Left lung (tissue), 4 donors: ENCODE measurements at regions not wholly inside any gene's neighbourhood (a gene's known extent, or its start where the extent isn't known, plus 50 kb on each side); places are given as distances from the start of the nearest gene placed in this dataset.

Experiments
- ATAC-seq: fragments of 200-7000 bp; cut with Tn5 transposase; one replicate; pipeline ENCODE4 v1.9.1; 2020; ENCODE audit warnings: moderate library complexity
- DNase-seq, 4 donors: peaks; one replicate each; pipeline ENCODE4 v3.0.0-alpha.2; 2013 to 2020
- H3K27ac ChIP-seq, 2 donors: fragments of 200-600 bp; sonication (generic) in 1 of 2; one replicate each; pipeline versions ENCODE4 v1.5.0 to v1.8.0; 2020 to 2021
- H3K27me3 ChIP-seq, 2 donors: fragments of 200-600 bp; sonication (generic) in 1 of 2; one replicate each; pipeline versions ENCODE4 v1.5.0 to v1.8.0; 2020 to 2021
- H3K36me3 ChIP-seq, 2 donors: fragments of 200-600 bp; sonication (generic) in 1 of 2; one replicate each; pipeline versions ENCODE4 v1.5.0 to v1.8.0; 2020 to 2021
- H3K4me1 ChIP-seq, 2 donors: fragments of 200-600 bp; one replicate each; pipeline ENCODE4 v1.8.0; 2021
- H3K4me3 ChIP-seq, 2 donors: fragments of 200-600 bp; sonication (generic) in 1 of 2; one replicate each; pipeline versions ENCODE4 v1.5.0 to v1.8.0; 2020 to 2021; ENCODE audit warnings: mild to moderate bottlenecking in 1 of 2
- H3K9me3 ChIP-seq, 2 donors: fragments of 200-600 bp; sonication (generic) in 1 of 2; one replicate each; pipeline versions ENCODE4 v1.5.0 to v1.8.0; 2020 to 2021
- CTCF ChIP-seq, 2 donors: fragments of 200-600 bp; sonication (generic) in 1 of 2; IDR thresholded peaks; one replicate each; pipeline versions ENCODE4 v1.5.0 to v1.8.0; 2021; ENCODE audit warnings: antibody characterized with exemption in 2 of 2
- intact Hi-C, 2 donors: fragments of 100-400 bp; cut with DNase I; formaldehyde crosslinking; loops; one replicate each; pipeline versions ENCODE4 v1.11.2 to v1.14.2; 2022
- donor health status: DM: no; HTN: yes; CAD: no.
- donor health status: DM: no; HTN: no; CAD: no.

DNA sequence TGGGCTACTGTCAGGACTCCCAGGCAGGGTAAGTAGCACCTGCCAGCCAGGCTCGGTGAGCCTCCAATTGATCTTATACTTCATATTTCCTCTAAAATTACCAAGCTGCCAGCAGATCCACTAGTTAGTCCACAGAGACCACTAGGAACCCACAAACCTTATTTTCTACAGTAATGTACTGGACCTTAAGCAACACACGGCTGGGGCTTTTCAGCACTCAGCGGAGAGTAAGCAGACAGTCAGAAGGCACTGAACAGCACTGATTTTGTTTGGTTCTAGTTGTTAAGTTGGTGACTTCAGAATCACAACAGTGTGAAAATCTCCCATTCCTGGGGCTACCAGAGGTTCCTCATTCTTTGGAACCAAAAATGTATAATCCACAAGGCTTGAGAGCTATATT is 56.1 kb downstream of the MRPL57 start:
- intact Hi-C loops: no loop called here
- Histone ChIP-seq H3K27ac (no peak overlapping the region), H3K4me1 (no peaks in the 10 kb centered on the region), H3K4me3 (no peak overlapping the region), H3K36me3 (no peaks in the 10 kb centered on the region), H3K27me3 (no peaks in the 10 kb centered on the region), H3K9me3 (no peaks in the 10 kb centered on the region)
- DNase-seq (no peak), ATAC-seq (no peak)
- TF ChIP-seq CTCF (IDR thresholded peaks at IDR 0.05): no peak

DNA sequence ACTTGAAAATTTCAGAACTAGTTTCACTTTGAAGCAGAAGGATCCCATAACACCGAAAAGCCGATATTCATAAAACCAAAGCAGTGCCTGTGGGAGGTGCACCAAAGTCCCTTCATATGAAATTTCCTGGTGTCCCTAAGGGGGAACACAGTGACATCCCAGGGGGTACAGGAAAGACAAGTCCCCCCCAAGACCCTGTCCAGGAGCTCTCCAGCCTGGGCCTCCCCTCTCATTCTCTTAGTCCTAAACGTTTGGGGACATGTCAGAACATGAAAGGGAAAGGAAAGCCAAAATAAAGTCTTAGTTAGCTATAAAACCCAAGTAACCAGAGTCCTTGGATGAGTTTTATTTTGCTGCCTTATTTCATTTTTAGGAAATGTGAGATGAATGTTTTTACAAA is 56.6 kb downstream of the MRPL57 start:
- no peak overlapping the region for H3K27ac ChIP-seq

DNA sequence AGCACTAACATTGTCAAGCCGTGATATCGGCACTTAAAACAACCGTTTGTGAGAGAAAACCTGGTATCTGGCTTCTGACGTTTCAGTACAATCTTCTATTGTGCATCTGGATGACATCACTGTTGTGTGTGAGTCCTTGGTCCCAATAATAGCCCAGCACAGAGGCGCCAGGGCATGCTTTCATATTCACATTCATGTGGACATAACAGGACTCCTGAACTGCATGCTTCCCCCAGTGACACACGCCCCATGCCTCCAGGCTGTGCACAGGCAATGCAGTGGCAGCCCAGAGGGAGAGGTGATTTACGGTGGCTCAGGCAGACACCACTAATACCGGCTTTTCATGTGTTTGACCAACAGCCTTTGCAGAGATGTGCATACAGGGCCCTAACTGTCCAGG is 58.1 kb downstream of the MRPL57 start:
- no peak overlapping the region for H3K4me3 ChIP-seq
- no peak for TF ChIP-seq CTCF (IDR thresholded peaks at IDR 0.05)
- no peaks in the 10 kb centered on the region for H3K27me3 ChIP-seq
- no peak for ATAC-seq
- DNase-seq: no peak
- H3K36me3 ChIP-seq: no peaks in the 10 kb centered on the region
- H3K9me3 ChIP-seq: no peaks in the 10 kb centered on the region
- no peaks in the 10 kb centered on the region for H3K4me1 ChIP-seq
- no peak overlapping the region for H3K27ac ChIP-seq
- intact Hi-C loops: no loop called here

More for the DNA sequence above, 56.6 kb downstream of the MRPL57 start:
- ATAC-seq (no peak), DNase-seq (no peak)
- H3K4me3 ChIP-seq: no peak overlapping the region
- intact Hi-C loops: no loop called here
- H3K27me3 ChIP-seq: no peaks in the 10 kb centered on the region
- no peak for TF ChIP-seq CTCF (IDR thresholded peaks at IDR 0.05)
- H3K4me1 ChIP-seq: no peaks in the 10 kb centered on the region
- H3K36me3 ChIP-seq: no peaks in the 10 kb centered on the region
- no peaks in the 10 kb centered on the region for H3K9me3 ChIP-seq

DNA sequence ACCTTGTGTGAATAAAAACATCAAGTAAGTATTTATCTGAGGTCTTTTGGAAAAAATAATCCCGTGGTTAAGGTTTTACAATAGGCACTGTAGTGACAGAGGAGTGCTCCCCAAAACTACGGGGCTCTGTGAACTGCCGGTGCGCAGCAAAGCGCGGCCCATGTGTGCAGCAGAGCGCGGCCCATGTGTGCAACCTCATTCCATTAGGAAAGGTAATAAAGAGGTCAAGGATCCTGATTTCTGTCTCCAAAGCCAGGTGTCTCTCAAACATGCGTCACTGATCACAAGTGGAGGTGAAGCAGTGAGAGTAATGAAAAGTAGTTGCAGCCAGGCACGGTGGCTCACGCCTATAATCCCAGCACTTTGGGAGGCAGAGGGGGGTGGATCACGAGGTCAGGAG is 58.7 kb downstream of the MRPL57 start:
- H3K4me1 ChIP-seq: no peaks in the 10 kb centered on the region
- H3K4me3 ChIP-seq: no peak overlapping the region
- TF ChIP-seq CTCF (IDR thresholded peaks at IDR 0.05): no peak
- no peak overlapping the region for H3K27ac ChIP-seq
- H3K27me3 ChIP-seq: no peaks in the 10 kb centered on the region
- no peak for ATAC-seq
- DNase-seq: no peak
- no peaks in the 10 kb centered on the region for H3K9me3 ChIP-seq
- H3K36me3 ChIP-seq: no peaks in the 10 kb centered on the region
- intact Hi-C loops: no loop called here

GRCh38 chr13:21237081-21237480 is 60.6 kb downstream of the MRPL57 start:
- ATAC-seq (no peak), DNase-seq (no peak)
- TF ChIP-seq CTCF (IDR thresholded peaks at IDR 0.05): no peak
- Histone ChIP-seq H3K27me3 (no peaks in the 10 kb centered on the region), H3K4me3 (no peak overlapping the region), H3K4me1 (no peaks in the 10 kb centered on the region), H3K36me3 (no peaks in the 10 kb centered on the region), H3K27ac (no peak overlapping the region), H3K9me3 (no peaks in the 10 kb centered on the region)
- intact Hi-C loops: no loop called here
